ENCODE measurements at regions not wholly inside any gene's neighbourhood (a gene's known extent, or its start where the extent isn't known, plus 50 kb on each side); places are given as distances from the start of the nearest gene placed in this dataset.

- no peak for TF ChIP-seq ELK1 (IDR thresholded peaks at IDR 0.05; ENCODE audit: borderline replicate concordance, low read depth, low read length)
- no peak for TF ChIP-seq RFX5 (IDR thresholded peaks at IDR 0.05; ENCODE audit: low read depth, low read length)
- TF ChIP-seq FOS (IDR thresholded peaks at IDR 0.05; ENCODE audit: low read depth, low read length) = no peak
- TF ChIP-seq, protein P1, sequence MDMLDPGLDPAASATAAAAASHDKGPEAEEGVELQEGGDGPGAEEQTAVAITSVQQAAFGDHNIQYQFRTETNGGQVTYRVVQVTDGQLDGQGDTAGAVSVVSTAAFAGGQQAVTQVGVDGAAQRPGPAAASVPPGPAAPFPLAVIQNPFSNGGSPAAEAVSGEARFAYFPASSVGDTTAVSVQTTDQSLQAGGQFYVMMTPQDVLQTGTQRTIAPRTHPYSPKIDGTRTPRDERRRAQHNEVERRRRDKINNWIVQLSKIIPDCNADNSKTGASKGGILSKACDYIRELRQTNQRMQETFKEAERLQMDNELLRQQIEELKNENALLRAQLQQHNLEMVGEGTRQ (IDR thresholded peaks at IDR 0.05; ENCODE audit: low read depth, low read length) = no peak
- no peak for TF ChIP-seq POLR2A (IDR thresholded peaks at IDR 0.05; ENCODE audit: low read depth, low read length)
- no peak for TF ChIP-seq MAFK (IDR thresholded peaks at IDR 0.05; ENCODE audit: low read depth, low read length)
- no peak for TF ChIP-seq MXI1 (IDR thresholded peaks at IDR 0.05; ENCODE audit: borderline replicate concordance, low read depth, low read length)
- no peak for TF ChIP-seq BHLHE40 (IDR thresholded peaks at IDR 0.05; ENCODE audit: low read depth, low read length)
- no peak for TF ChIP-seq CEBPB (IDR thresholded peaks at IDR 0.05; ENCODE audit: low read depth, low read length)
- TF ChIP-seq NFE2L2 (IDR thresholded peaks at IDR 0.05; ENCODE audit: low read depth, low read length) = no peak
- dilution Hi-C loops (cut with HindIII; ENCODE audit: low sequenced_read_pairs, unreplicated experiment) = no loop called here
- Histone ChIP-seq H3K79me1 (ENCODE audit: low read depth in 1 of 2, low read length in 2 of 2) (no peaks in the 10 kb centered on the region), H2AK5ac (ENCODE audit: low read depth, low read length) (no peak overlapping the region), H3K4me2 (ENCODE audit: low read depth, low read length) (no peak overlapping the region), H3K27me3 (ENCODE audit: control insufficient read depth, insufficient read depth, low read length) (no peaks in the 10 kb centered on the region), H3K56ac (ENCODE audit: extremely low read depth, insufficient read depth, low read length) (no peak overlapping the region), H2BK120ac (ENCODE audit: low read depth, low read length) (no peak overlapping the region), H2AK9ac (replicated peaks; ENCODE audit: low read depth, low read length, poor library complexity) (no peak overlapping the region), H2BK5ac (ENCODE audit: low read depth, low read length, poor library complexity, severe bottlenecking) (no peak overlapping the region), H4K5ac (ENCODE audit: low read depth, low read length) (no peak overlapping the region), H3K4ac (ENCODE audit: low read depth, low read length) (no peak overlapping the region), H2BK15ac (ENCODE audit: low read depth, low read length) (no peak overlapping the region), H3K4me3 (ENCODE audit: insufficient read depth, low read depth, low read length) (no peak overlapping the region), H3K14ac (replicated peaks; ENCODE audit: low read depth, low read length) (no peak overlapping the region), H4K8ac (ENCODE audit: low read depth in 2 of 2, low read length in 2 of 2) (no peak overlapping the region), H3K18ac (ENCODE audit: low read depth, low read length) (no peak overlapping the region), H3K4me1 (ENCODE audit: control insufficient read depth, insufficient read depth, low read length) (no peaks in the 10 kb centered on the region), H3K9me3 (ENCODE audit: control insufficient read depth, insufficient read depth, low read length) (no peaks in the 10 kb centered on the region), H3K9me1 (ENCODE audit: insufficient read depth, low read length) (no peaks in the 10 kb centered on the region), H3K23ac (ENCODE audit: low read depth, low read length) (no peak overlapping the region), H3K9ac (ENCODE audit: low read depth, low read length) (no peak overlapping the region), H3K27ac (ENCODE audit: insufficient read depth, low read length) (no peak overlapping the region), H4K91ac (ENCODE audit: insufficient read depth, low read depth, low read length) (no peak overlapping the region), H2AFZ (replicated peaks; ENCODE audit: low read length, poor library complexity) (no peak overlapping the region), H3K36me3 (ENCODE audit: control insufficient read depth, insufficient read depth, low read length) (no peaks in the 10 kb centered on the region), H2BK20ac (ENCODE audit: low read depth, low read length) (no peak overlapping the region), H4K20me1 (ENCODE audit: insufficient read depth, low read length) (no peaks in the 10 kb centered on the region)
- ChIA-PET CTCF (no interaction called here), POLR2A (ENCODE audit: unreplicated experiment) (no interaction called here)
- 20% methylated on average over 2 of the region's 5 CpGs; no CpG with 5 or more reads in 1 of the 2 experiments for WGBS, 2 experiments (ENCODE audit: extremely low coverage in 2 of 2, insufficient read length in 1 of 2)
- no TSS peak for BruUV-seq (replicated peaks)
- intact Hi-C loops (cut with micrococcal nuclease) = no loop called here
- no peak for ATAC-seq (ENCODE audit: low read depth)
- in situ Hi-C loops (cut with MboI; ENCODE audit: low sequenced_read_pairs) = no loop called here
- DNase-seq = no peak
Observed at GRCh38 chr5:128815201-128815600, 150.1 kb upstream of the SLC27A6 start.
